Ishikawa (cell line): ENCODE measurements at regions not wholly inside any gene's neighbourhood (a gene's known extent, or its start where the extent isn't known, plus 50 kb on each side); places are given as distances from the start of the nearest gene placed in this dataset.

Source experiments
- CEBPB ChIP-seq: IDR thresholded peaks from 2 replicates; pipeline ENCODE4 v1.6.1; 2012
- CREB1 ChIP-seq: IDR thresholded peaks from 2 replicates; pipeline ENCODE4 v1.6.1; 2012; ENCODE audit warnings: low read depth
- EGR1 ChIP-seq: IDR thresholded peaks from 2 replicates; pipeline ENCODE4 v1.6.1; 2012
- EP300 ChIP-seq: IDR thresholded peaks from 2 replicates; pipeline ENCODE4 v1.6.1; 2012; ENCODE audit warnings: borderline replicate concordance
- FOXM1 ChIP-seq: IDR thresholded peaks from 2 replicates; pipeline ENCODE4 v1.6.1; 2012; ENCODE audit warnings: low read depth, borderline replicate concordance
- MAX ChIP-seq: IDR thresholded peaks from 2 replicates; pipeline ENCODE4 v1.6.1; 2012
- NFIC ChIP-seq: IDR thresholded peaks from 2 replicates; pipeline ENCODE4 v1.6.1; 2012
- RAD21 ChIP-seq: IDR thresholded peaks from 2 replicates; pipeline ENCODE4 v1.6.1; 2012; ENCODE audit warnings: low read depth
- REST ChIP-seq: IDR thresholded peaks from 2 replicates; pipeline ENCODE4 v1.6.1; 2012; ENCODE audit warnings: low read depth, mild to moderate bottlenecking
- TAF1 ChIP-seq: IDR thresholded peaks from 2 replicates; pipeline ENCODE4 v1.6.1; 2012; ENCODE audit warnings: low read depth, mild to moderate bottlenecking
- TCF12 ChIP-seq: IDR thresholded peaks from 2 replicates; pipeline ENCODE4 v1.6.1; 2012; ENCODE audit warnings: low read depth
- TEAD4 ChIP-seq: IDR thresholded peaks from 2 replicates; pipeline ENCODE4 v1.6.1; 2012
- YY1 ChIP-seq: IDR thresholded peaks from 2 replicates; pipeline ENCODE4 v1.6.1; 2012; ENCODE audit warnings: low read depth
- ZBTB7A ChIP-seq: IDR thresholded peaks from 2 replicates; pipeline ENCODE4 v1.6.1; 2012; ENCODE audit warnings: low read depth
- TF ChIP-seq, protein P1 (sequence below): IDR thresholded peaks from 2 replicates; pipeline ENCODE4 v1.6.1; 2012

DNA sequence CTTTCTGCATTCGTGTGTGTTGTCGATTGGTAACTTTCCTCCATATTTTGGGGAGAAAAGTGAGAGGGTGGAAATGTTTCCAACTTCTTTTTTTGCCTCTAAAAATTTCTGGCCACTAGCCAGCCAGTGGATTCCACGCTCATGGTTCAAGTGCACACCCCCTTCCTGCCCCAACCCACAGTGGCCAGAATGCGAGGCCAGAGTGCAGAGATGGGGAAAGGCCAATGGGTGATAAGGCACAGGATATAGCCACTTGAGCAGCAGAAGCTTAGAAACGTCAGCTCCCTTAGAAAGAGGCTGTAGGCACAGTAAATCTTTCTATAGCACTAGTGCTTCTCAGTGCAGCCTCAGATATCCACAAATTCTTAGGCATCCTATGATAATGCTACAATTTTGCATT is 75.8 kb upstream of the ADRB2 start:
- TF ChIP-seq TEAD4 (no peak), EP300 (no peak), RAD21 (no peak), CEBPB (no peak), TCF12 (no peak), YY1 (no peak), CREB1 (no peak), MAX (no peak), NFIC (no peak), EGR1 (no peak), REST (no peak), ZBTB7A (no peak), FOXM1 (no peak), TAF1 (no peak)
- TF ChIP-seq, protein P1, sequence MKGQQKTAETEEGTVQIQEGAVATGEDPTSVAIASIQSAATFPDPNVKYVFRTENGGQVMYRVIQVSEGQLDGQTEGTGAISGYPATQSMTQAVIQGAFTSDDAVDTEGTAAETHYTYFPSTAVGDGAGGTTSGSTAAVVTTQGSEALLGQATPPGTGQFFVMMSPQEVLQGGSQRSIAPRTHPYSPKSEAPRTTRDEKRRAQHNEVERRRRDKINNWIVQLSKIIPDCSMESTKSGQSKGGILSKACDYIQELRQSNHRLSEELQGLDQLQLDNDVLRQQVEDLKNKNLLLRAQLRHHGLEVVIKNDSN, result no peak

- no peak for TF ChIP-seq RAD21
Measured at GRCh38 chr5:148751025-148751424, 75.4 kb upstream of the ADRB2 start.

DNA sequence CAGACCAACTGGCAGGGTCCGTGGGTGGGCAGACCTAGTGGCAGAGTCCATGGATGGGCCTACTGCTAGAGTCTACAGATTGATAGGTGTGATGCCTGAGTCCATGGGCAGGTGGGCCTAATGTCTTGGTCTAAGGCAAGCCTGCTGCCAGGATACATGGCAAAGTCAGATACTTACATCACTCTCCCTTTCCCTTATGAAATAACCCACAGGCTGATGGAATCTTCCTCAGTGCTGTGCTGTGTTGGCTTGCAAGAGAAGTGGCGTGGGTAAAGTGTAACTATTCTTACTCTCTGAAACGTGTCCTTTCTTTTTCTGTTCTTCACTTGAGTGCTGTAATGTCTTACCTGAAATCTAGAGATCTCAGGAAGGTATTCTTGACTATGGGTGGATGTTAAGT is 67.3 kb upstream of the ADRB2 start:
- TF ChIP-seq FOXM1 (no peak), RAD21 (no peak), TEAD4 (no peak), ZBTB7A (no peak), REST (no peak), NFIC (no peak), EP300 (no peak)

GRCh38 chr5:148760945-148761638 is 65.3 kb upstream of the ADRB2 start:
- TF ChIP-seq, protein P1, result no peak
- TF ChIP-seq REST, result no peak
- TF ChIP-seq RAD21, result no peak
- TF ChIP-seq ZBTB7A, result no peak
- TF ChIP-seq CEBPB, result no peak
- no peak for TF ChIP-seq YY1
- no peak for TF ChIP-seq MAX

DNA sequence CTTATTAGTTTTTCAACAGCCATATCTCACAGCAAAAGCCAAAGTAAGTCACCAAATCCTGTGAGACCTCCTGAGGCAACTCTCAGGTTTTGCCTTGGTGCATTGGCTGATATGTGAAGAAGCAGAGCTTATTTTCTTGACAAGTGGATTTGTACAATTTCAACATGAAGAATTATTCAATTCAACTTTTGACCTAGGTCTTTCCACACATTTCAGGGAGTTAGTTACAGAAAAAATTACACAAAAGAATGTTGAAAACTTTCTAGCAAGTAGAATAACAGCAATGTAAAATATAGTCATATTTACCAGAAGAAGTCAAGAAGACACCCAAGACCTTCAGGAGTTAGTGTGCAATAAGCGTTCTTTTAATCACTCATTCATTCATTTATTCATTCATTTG is 62.4 kb upstream of the ADRB2 start:
- no peak for TF ChIP-seq ZBTB7A
- TF ChIP-seq YY1, result no peak
- TF ChIP-seq TEAD4, result no peak
- no peak for TF ChIP-seq CREB1
- TF ChIP-seq TAF1, result no peak
- TF ChIP-seq TCF12, result no peak
- no peak for TF ChIP-seq FOXM1
- TF ChIP-seq EGR1, result no peak
- no peak for TF ChIP-seq RAD21
- no peak for TF ChIP-seq REST
